ENCODE measurements at regions not wholly inside any gene's neighbourhood (a gene's known extent, or its start where the extent isn't known, plus 50 kb on each side); places are given as distances from the start of the nearest gene placed in this dataset.
"Not testable (repeated sequence)": the region's sequence is repeated elsewhere in the genome, so short reads cannot be mapped to it uniquely, and the experiment has no call there.

- not testable (repeated sequence) for H3K9ac ChIP-seq (ENCODE audit: low read depth, low read length, poor library complexity); H2AFZ ChIP-seq (ENCODE audit: low read length); H3K79me1 ChIP-seq (ENCODE audit: low read depth, low read length); DNase-seq (ENCODE audit: low spot score); H3K36me3 ChIP-seq (replicated peaks in 1 of 2; ENCODE audit: control insufficient read depth in 2 of 2, insufficient read depth in 2 of 2, low read length in 2 of 2); H3K4me2 ChIP-seq (ENCODE audit: insufficient read depth, low read length, poor library complexity, severe bottlenecking); H3K14ac ChIP-seq (ENCODE audit: low read length); H3K27me3 ChIP-seq (ENCODE audit: control insufficient read depth in 3 of 3, insufficient read depth in 3 of 3, low read depth in 1 of 3, low read length in 3 of 3); H2AK5ac ChIP-seq (ENCODE audit: low read depth, low read length); H2BK15ac ChIP-seq (ENCODE audit: low read length); H2BK120ac ChIP-seq (ENCODE audit: low read depth, low read length); H4K91ac ChIP-seq (ENCODE audit: low read depth, low read length, poor library complexity); H3K23ac ChIP-seq (ENCODE audit: low read depth, low read length, poor library complexity); H3K18ac ChIP-seq (ENCODE audit: low read length); H4K8ac ChIP-seq (ENCODE audit: low read depth, low read length); H2BK12ac ChIP-seq (ENCODE audit: low read length); H3K9me3 ChIP-seq (replicated peaks in 1 of 2; ENCODE audit: control insufficient read depth in 2 of 2, insufficient read depth in 1 of 2, low read depth in 1 of 2, low read length in 2 of 2); H2BK5ac ChIP-seq (ENCODE audit: low read length); H3K4me1 ChIP-seq (ENCODE audit: control insufficient read depth in 2 of 2, insufficient read depth in 1 of 2, low read depth in 1 of 2, low read length in 2 of 2); H3K27ac ChIP-seq (replicated peaks; ENCODE audit: low read length); H3K4me3 ChIP-seq (ENCODE audit: low read length in 2 of 2); H3K4ac ChIP-seq (ENCODE audit: low read length)
- no CpG with 5 or more reads among the region's 1 CpG for WGBS, 2 donors (ENCODE audit: extremely low coverage in 2 of 2, insufficient read length in 2 of 2, insufficient replicate concordance in 1 of 2)
Measured at GRCh38 chr6:15111576-15111975, 134.3 kb upstream of the JARID2 start.

- no peaks in the 10 kb centered on the region for H3K27me3 ChIP-seq (ENCODE audit: control insufficient read depth in 3 of 3, insufficient read depth in 3 of 3, low read depth in 1 of 3, low read length in 3 of 3)
- DNase-seq (ENCODE audit: low spot score), result no peak
- no peak overlapping the region for H3K4me3 ChIP-seq (ENCODE audit: low read length in 2 of 2)
- no peak overlapping the region for H2BK5ac ChIP-seq (ENCODE audit: low read length)
- H2BK120ac ChIP-seq (ENCODE audit: low read depth, low read length), result no peak overlapping the region
- no peak overlapping the region for H2BK15ac ChIP-seq (ENCODE audit: low read length)
- H2AFZ ChIP-seq (ENCODE audit: low read length), result no peak overlapping the region
- H3K27ac ChIP-seq (replicated peaks; ENCODE audit: low read length), result no peak overlapping the region
- H2BK12ac ChIP-seq (ENCODE audit: low read length), result no peak overlapping the region
- H3K23ac ChIP-seq (ENCODE audit: low read depth, low read length, poor library complexity), result no peak overlapping the region
- no peak overlapping the region for H4K91ac ChIP-seq (ENCODE audit: low read depth, low read length, poor library complexity)
- peaks cover 2 to 4% of the 10 kb centered on the region in 2 donors for H3K4me1 ChIP-seq (ENCODE audit: control insufficient read depth in 2 of 2, insufficient read depth in 1 of 2, low read depth in 1 of 2, low read length in 2 of 2)
- H2AK5ac ChIP-seq (ENCODE audit: low read depth, low read length), result no peak overlapping the region
- no peaks in the 10 kb centered on the region for H3K79me1 ChIP-seq (ENCODE audit: low read depth, low read length)
- H3K36me3 ChIP-seq (replicated peaks in 1 of 2; ENCODE audit: control insufficient read depth in 2 of 2, insufficient read depth in 2 of 2, low read length in 2 of 2), result no peaks in the 10 kb centered on the region
- no peak overlapping the region for H3K18ac ChIP-seq (ENCODE audit: low read length)
- H4K8ac ChIP-seq (ENCODE audit: low read depth, low read length), result no peak overlapping the region
- no peak overlapping the region for H3K4ac ChIP-seq (ENCODE audit: low read length)
- no peak overlapping the region for H3K14ac ChIP-seq (ENCODE audit: low read length)
- no CpG with 5 or more reads among the region's 1 CpG for WGBS, 2 donors (ENCODE audit: extremely low coverage in 2 of 2, insufficient read length in 2 of 2, insufficient replicate concordance in 1 of 2)
- H3K9ac ChIP-seq (ENCODE audit: low read depth, low read length, poor library complexity), result no peak overlapping the region
- H3K4me2 ChIP-seq (ENCODE audit: insufficient read depth, low read length, poor library complexity, severe bottlenecking), result no peak overlapping the region
- H3K9me3 ChIP-seq (replicated peaks in 1 of 2; ENCODE audit: control insufficient read depth in 2 of 2, insufficient read depth in 1 of 2, low read depth in 1 of 2, low read length in 2 of 2), result no peaks in the 10 kb centered on the region
Measured at GRCh38 chr6:15113587-15113986, 132.3 kb upstream of the JARID2 start.

- H2BK12ac ChIP-seq (ENCODE audit: low read length), result no peak overlapping the region
- H4K8ac ChIP-seq (ENCODE audit: low read depth, low read length), result no peak overlapping the region
- no peaks in the 10 kb centered on the region for H3K9me3 ChIP-seq (replicated peaks in 1 of 2; ENCODE audit: control insufficient read depth in 2 of 2, insufficient read depth in 1 of 2, low read depth in 1 of 2, low read length in 2 of 2)
- no peak overlapping the region for H2AK5ac ChIP-seq (ENCODE audit: low read depth, low read length)
- no peak overlapping the region for H3K23ac ChIP-seq (ENCODE audit: low read depth, low read length, poor library complexity)
- peaks cover 1 to 2% of the 10 kb centered on the region in 2 donors for H3K4me1 ChIP-seq (ENCODE audit: control insufficient read depth in 2 of 2, insufficient read depth in 1 of 2, low read depth in 1 of 2, low read length in 2 of 2)
- WGBS, 2 donors (ENCODE audit: extremely low coverage in 2 of 2, insufficient read length in 2 of 2, insufficient replicate concordance in 1 of 2), result no CpG with 5 or more reads among the region's 4 CpGs
- no peak overlapping the region for H3K4me3 ChIP-seq (ENCODE audit: low read length in 2 of 2)
- no peaks in the 10 kb centered on the region for H3K27me3 ChIP-seq (ENCODE audit: control insufficient read depth in 3 of 3, insufficient read depth in 3 of 3, low read depth in 1 of 3, low read length in 3 of 3)
- no peak for DNase-seq (ENCODE audit: low spot score)
- no peak overlapping the region for H2BK15ac ChIP-seq (ENCODE audit: low read length)
- no peak overlapping the region for H2AFZ ChIP-seq (ENCODE audit: low read length)
- H3K14ac ChIP-seq (ENCODE audit: low read length), result no peak overlapping the region
- H3K4ac ChIP-seq (ENCODE audit: low read length), result no peak overlapping the region
- no peak overlapping the region for H4K91ac ChIP-seq (ENCODE audit: low read depth, low read length, poor library complexity)
- no peak overlapping the region for H2BK120ac ChIP-seq (ENCODE audit: low read depth, low read length)
- H3K4me2 ChIP-seq (ENCODE audit: insufficient read depth, low read length, poor library complexity, severe bottlenecking), result no peak overlapping the region
- H3K27ac ChIP-seq (replicated peaks; ENCODE audit: low read length), result no peak overlapping the region
- no peak overlapping the region for H2BK5ac ChIP-seq (ENCODE audit: low read length)
- no peak overlapping the region for H3K9ac ChIP-seq (ENCODE audit: low read depth, low read length, poor library complexity)
- no peaks in the 10 kb centered on the region for H3K36me3 ChIP-seq (replicated peaks in 1 of 2; ENCODE audit: control insufficient read depth in 2 of 2, insufficient read depth in 2 of 2, low read length in 2 of 2)
- H3K79me1 ChIP-seq (ENCODE audit: low read depth, low read length), result no peaks in the 10 kb centered on the region
- H3K18ac ChIP-seq (ENCODE audit: low read length), result no peak overlapping the region
Measured at GRCh38 chr6:15114061-15114460, 131.8 kb upstream of the JARID2 start.

GRCh38 chr6:15116889-15117288 lies 129.0 kb upstream of the JARID2 start:
- no CpG with 5 or more reads among the region's 8 CpGs for WGBS, 2 donors (ENCODE audit: extremely low coverage in 2 of 2, insufficient read length in 2 of 2, insufficient replicate concordance in 1 of 2)
- DNase-seq (ENCODE audit: low spot score), result no peak
- no peaks in the 10 kb centered on the region for H3K79me1 ChIP-seq (ENCODE audit: low read depth, low read length)

More at GRCh38 chr6:15116889-15117288, 129.0 kb upstream of the JARID2 start:
- no peak overlapping the region for H2BK12ac ChIP-seq (ENCODE audit: low read length)
- H4K8ac ChIP-seq (ENCODE audit: low read depth, low read length), result no peak overlapping the region
- H3K4me2 ChIP-seq (ENCODE audit: insufficient read depth, low read length, poor library complexity, severe bottlenecking), result no peak overlapping the region
- H3K4me1 ChIP-seq (ENCODE audit: control insufficient read depth in 2 of 2, insufficient read depth in 1 of 2, low read depth in 1 of 2, low read length in 2 of 2), result peaks cover 1 to 4% of the 10 kb centered on the region in 2 donors
- no peak overlapping the region for H3K14ac ChIP-seq (ENCODE audit: low read length)
- H3K4me3 ChIP-seq (ENCODE audit: low read length in 2 of 2), result no peak overlapping the region
- no peak overlapping the region for H2AFZ ChIP-seq (ENCODE audit: low read length)
- no peak overlapping the region for H3K27ac ChIP-seq (replicated peaks; ENCODE audit: low read length)
- H4K91ac ChIP-seq (ENCODE audit: low read depth, low read length, poor library complexity), result no peak overlapping the region
- no peaks in the 10 kb centered on the region for H3K36me3 ChIP-seq (replicated peaks in 1 of 2; ENCODE audit: control insufficient read depth in 2 of 2, insufficient read depth in 2 of 2, low read length in 2 of 2)
- no peak overlapping the region for H2AK5ac ChIP-seq (ENCODE audit: low read depth, low read length)
- H3K27me3 ChIP-seq (ENCODE audit: control insufficient read depth in 3 of 3, insufficient read depth in 3 of 3, low read depth in 1 of 3, low read length in 3 of 3), result no peaks in the 10 kb centered on the region
- H2BK120ac ChIP-seq (ENCODE audit: low read depth, low read length), result no peak overlapping the region
- H3K4ac ChIP-seq (ENCODE audit: low read length), result no peak overlapping the region
- H3K23ac ChIP-seq (ENCODE audit: low read depth, low read length, poor library complexity), result no peak overlapping the region
- H3K9me3 ChIP-seq (replicated peaks in 1 of 2; ENCODE audit: control insufficient read depth in 2 of 2, insufficient read depth in 1 of 2, low read depth in 1 of 2, low read length in 2 of 2), result no peaks in the 10 kb centered on the region
- no peak overlapping the region for H3K18ac ChIP-seq (ENCODE audit: low read length)
- H2BK5ac ChIP-seq (ENCODE audit: low read length), result no peak overlapping the region
- H2BK15ac ChIP-seq (ENCODE audit: low read length), result no peak overlapping the region
- no peak overlapping the region for H3K9ac ChIP-seq (ENCODE audit: low read depth, low read length, poor library complexity)
